ENCODE measurements at regions not wholly inside any gene's neighbourhood (a gene's known extent, or its start where the extent isn't known, plus 50 kb on each side); places are given as distances from the start of the nearest gene placed in this dataset.
A peak's percentile ranks its signal among the peaks of the same experiment; 100 is the strongest.
"Not testable (repeated sequence)": the region's sequence is repeated elsewhere in the genome, so short reads cannot be mapped to it uniquely, and the experiment has no call there.

GRCh38 chr11:96486890-96487611 is 97.2 kb downstream of the JRKL start:
- no peaks in the 10 kb centered on the region for H3K9me3 Mint-ChIP-seq
- no peaks in the 10 kb centered on the region for H3K36me3 Mint-ChIP-seq
- H3K27ac Mint-ChIP-seq: no peak overlapping the region
- no peak for DNase-seq (ENCODE audit: low spot score in 2 of 2)
- no peak for ATAC-seq

DNA sequence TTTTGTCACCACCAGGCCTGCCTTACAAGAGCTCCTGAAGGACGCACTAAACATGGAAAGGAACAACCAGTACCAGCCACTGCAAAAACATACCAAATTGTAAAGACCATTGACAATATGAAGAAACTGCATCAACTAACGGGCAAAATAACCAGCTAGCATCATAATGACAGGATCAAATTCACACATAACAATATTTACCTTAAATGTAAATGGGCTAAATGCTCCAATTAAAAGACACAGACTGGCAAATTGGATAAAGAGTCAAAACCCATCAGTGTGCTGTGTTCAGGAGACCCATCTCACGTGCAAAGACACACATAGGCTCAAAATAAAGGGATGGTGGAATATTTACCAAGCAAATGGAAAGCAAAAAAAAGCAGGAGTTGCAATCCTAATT is 99.1 kb downstream of the JRKL start:
- DNase-seq (ENCODE audit: low spot score in 2 of 2); H3K36me3 Mint-ChIP-seq; H3K27ac Mint-ChIP-seq: not testable (repeated sequence)

DNA sequence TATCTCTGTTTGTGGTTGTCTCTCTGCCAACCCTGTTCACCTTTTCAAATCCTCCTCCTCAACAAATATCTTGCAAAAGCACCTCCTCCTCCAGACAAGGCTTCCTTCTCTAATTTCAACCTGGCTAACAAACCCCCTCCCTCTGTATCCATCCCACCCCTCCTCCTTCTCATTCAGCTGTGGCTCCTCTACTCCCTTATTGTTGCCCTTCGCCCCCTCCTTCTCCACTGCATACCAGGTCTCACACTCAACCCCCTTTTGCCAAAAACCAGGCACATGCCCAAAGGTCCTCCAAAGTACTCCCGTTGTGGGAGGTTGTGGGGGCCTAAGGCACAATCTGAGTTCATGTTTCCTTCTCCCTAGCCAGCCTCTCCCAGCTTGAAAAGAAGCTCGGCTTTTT is 110.6 kb downstream of the JRKL start:
- no peaks in the 10 kb centered on the region for H3K9me3 Mint-ChIP-seq
- ATAC-seq (no peak), DNase-seq (ENCODE audit: low spot score in 2 of 2) (no peak)
- H3K36me3 Mint-ChIP-seq: no peaks in the 10 kb centered on the region
- no peak overlapping the region for H3K27ac Mint-ChIP-seq

More for the DNA sequence above, 99.1 kb downstream of the JRKL start:
- not testable (repeated sequence) for ATAC-seq, H3K9me3 Mint-ChIP-seq

GRCh38 chr11:96506041-96506440 is 116.2 kb downstream of the JRKL start:
- DNase-seq (ENCODE audit: low spot score in 2 of 2) (no peak), ATAC-seq (no peak)
- H3K27ac Mint-ChIP-seq: no peak overlapping the region
- H3K36me3 Mint-ChIP-seq: no peaks in the 10 kb centered on the region
- no peaks in the 10 kb centered on the region for H3K9me3 Mint-ChIP-seq

GRCh38 chr11:96506953-96507354 is 117.1 kb downstream of the JRKL start:
- Mint-ChIP-seq H3K36me3 (no peaks in the 10 kb centered on the region), H3K9me3 (no peaks in the 10 kb centered on the region), H3K27ac (no peak overlapping the region)
- ATAC-seq: no peak
- DNase-seq (ENCODE audit: low spot score in 2 of 2): no peak

DNA sequence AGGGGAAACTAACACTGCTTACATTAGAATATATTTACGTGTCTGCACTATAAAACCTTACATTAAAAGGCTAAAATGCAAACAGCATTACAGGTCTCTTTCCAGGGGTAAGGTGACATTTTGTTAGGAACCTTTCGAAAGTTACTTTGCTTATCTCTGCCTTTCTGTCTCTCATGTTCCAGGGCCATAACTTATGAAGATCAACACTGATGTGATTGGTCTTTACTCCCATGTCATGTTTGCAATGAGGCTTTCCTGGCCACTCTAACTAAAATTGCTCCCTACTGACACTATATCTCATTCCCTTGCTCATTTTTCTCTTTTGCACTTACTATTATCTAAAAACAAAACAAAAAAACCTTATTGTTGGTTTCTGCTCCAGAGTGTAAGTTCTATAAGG is 119.0 kb downstream of the JRKL start:
- Mint-ChIP-seq H3K36me3 (no peaks in the 10 kb centered on the region), H3K9me3 (no peaks in the 10 kb centered on the region), H3K27ac (no peak overlapping the region)
- ATAC-seq (no peak), DNase-seq (ENCODE audit: low spot score in 2 of 2) (no peak)

GRCh38 chr11:96520939-96521338 is 131.1 kb downstream of the JRKL start:
- DNase-seq (ENCODE audit: low spot score in 2 of 2) (no peak), ATAC-seq (no peak)
- Mint-ChIP-seq H3K36me3 (no peaks in the 10 kb centered on the region), H3K27ac (no peak overlapping the region), H3K9me3 (peaks cover 3 to 5% of the 10 kb centered on the region in 2 donors)

GRCh38 chr11:96523656-96524055 is 133.8 kb downstream of the JRKL start:
- no peak for ATAC-seq
- Mint-ChIP-seq H3K36me3 (peaks cover 0 to 9% of the 10 kb centered on the region in 2 donors), H3K9me3 (peaks cover 7 to 13% of the 10 kb centered on the region in 2 donors), H3K27ac (no peak overlapping the region)
- no peak for DNase-seq (ENCODE audit: low spot score in 2 of 2)

DNA sequence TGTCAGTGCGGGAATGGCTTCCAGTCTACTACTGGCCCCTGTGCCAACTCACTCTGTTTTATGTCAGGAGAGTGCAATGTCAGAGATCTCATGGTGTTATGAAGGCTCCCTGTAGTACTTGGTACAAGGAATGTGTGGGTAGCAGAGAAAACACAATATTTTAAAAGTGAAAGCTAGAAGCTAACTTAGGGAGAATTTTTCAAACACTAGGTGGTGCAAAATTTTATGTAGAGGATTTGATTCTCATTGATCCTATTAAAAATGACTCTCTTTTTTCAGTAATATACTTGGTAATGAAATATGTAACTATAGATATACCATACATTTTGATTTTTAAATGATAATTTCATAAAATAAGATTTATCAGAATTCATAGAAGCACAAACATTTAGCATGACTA is 134.7 kb downstream of the JRKL start:
- Mint-ChIP-seq H3K36me3 (peaks cover 0 to 18% of the 10 kb centered on the region in 2 donors), H3K27ac (no peak overlapping the region), H3K9me3 (peaks cover 13 to 15% of the 10 kb centered on the region in 2 donors)
- DNase-seq (ENCODE audit: low spot score in 2 of 2): no peak
- no peak for ATAC-seq

- Mint-ChIP-seq H3K36me3 (peaks cover 0 to 19% of the 10 kb centered on the region in 2 donors), H3K9me3 (peaks cover 14 to 28% of the 10 kb centered on the region in 2 donors), H3K27ac (no peak overlapping the region)
- ATAC-seq (no peak), DNase-seq (ENCODE audit: low spot score in 2 of 2) (no peak)
Observed at GRCh38 chr11:96530473-96530872, 140.7 kb downstream of the JRKL start.

DNA sequence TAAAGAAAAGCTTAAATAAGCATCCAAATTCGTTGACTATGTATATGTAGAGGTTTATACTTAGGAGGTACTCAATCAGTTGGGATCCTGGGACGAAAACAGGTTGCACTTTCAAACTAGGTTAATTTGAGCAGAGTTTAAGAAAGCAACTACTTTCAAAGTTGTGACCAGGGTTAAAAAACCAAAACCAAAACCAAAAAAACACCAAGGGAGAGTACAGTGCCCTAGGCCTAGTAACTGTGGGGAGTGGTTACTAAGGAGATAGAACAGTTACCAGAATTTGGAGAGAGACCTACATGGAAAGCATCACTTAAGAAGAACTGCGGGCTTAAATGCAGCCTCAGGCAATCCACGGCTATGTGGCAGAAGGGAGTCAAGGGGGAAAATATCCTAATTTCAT is 148.3 kb downstream of the JRKL start:
- Mint-ChIP-seq H3K27ac (no peak overlapping the region), H3K9me3 (no peaks in the 10 kb centered on the region), H3K36me3 (no peaks in the 10 kb centered on the region)
- DNase-seq (ENCODE audit: low spot score in 2 of 2): no peak
- no peak for ATAC-seq

DNA sequence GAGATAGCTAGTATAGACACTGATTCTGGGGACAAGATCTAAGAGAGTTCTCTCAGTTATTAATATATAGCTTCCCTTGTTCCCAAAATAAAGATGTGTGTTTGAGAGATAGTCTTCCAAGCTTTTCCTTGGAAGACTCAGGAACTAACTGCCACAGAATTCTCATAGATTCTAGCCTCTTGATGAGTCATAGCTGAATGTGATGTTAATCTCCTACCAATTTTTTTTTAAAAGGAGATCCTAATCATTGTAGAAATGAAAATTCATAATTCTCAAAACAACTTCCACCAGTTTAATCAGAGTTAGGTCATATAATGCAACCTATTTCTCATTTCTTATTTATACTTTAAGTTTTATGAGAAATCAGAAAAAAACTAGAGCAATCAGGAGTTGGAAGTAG is 148.8 kb downstream of the JRKL start:
- no peak for DNase-seq (ENCODE audit: low spot score in 2 of 2)
- H3K9me3 Mint-ChIP-seq: no peaks in the 10 kb centered on the region
- no peak for ATAC-seq
- no peak overlapping the region for H3K27ac Mint-ChIP-seq
- H3K36me3 Mint-ChIP-seq: no peaks in the 10 kb centered on the region

DNA sequence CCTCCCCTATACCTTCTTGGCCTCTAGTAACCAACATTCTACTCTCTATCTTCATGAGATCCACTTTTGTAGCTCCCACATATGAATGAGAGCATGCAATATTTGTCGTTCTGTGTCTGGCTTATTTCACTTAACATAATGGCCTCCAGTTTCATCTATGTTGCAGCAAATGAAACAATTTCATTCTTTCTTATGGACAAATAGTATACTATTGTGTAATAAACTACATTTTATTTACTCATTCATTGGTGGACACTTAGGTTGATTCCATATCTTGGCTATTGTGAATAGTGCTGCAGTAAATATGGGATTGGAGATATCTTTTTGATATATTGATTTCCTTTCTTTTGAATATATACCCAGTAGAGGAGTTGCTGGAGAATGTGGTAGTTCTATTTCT is 151.1 kb downstream of the JRKL start:
- no peaks in the 10 kb centered on the region for H3K36me3 Mint-ChIP-seq
- ATAC-seq (no peak), DNase-seq (ENCODE audit: low spot score in 2 of 2) (no peak)
- no peaks in the 10 kb centered on the region for H3K9me3 Mint-ChIP-seq
- H3K27ac Mint-ChIP-seq: no peak overlapping the region

- Mint-ChIP-seq H3K9me3 (peaks cover 0 to 4% of the 10 kb centered on the region in 2 donors), H3K36me3 (no peaks in the 10 kb centered on the region), H3K27ac (no peak overlapping the region)
- ATAC-seq: no peak
- no peak for DNase-seq (ENCODE audit: low spot score in 2 of 2)
Observed at GRCh38 chr11:96543177-96543576, 153.4 kb downstream of the JRKL start.

DNA sequence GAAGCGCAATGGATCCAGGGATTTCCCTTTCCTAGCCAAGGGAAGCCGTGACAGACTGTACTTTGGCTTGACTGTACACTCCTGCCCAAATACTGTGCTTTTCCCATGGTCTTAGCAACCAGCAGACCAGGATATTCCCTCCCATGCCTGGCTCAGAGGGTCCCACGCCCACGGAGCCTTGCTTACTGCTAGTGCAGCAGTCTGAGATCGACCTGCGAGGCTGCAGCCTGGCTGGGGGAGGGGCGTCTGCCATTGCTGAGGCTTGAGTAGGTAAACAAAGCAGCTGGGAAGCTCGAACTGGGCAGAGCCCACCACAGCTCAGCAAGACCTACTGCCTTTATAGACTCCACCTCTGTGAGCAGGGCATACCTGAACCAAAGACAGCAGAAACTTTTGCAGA is 155.4 kb downstream of the JRKL start:
- not testable (repeated sequence) for H3K27ac Mint-ChIP-seq; DNase-seq (ENCODE audit: low spot score in 2 of 2); H3K36me3 Mint-ChIP-seq; ATAC-seq; H3K9me3 Mint-ChIP-seq

- no peak for ATAC-seq
- Mint-ChIP-seq H3K9me3 (peaks cover 0 to 2% of the 10 kb centered on the region in 2 donors), H3K27ac (no peak overlapping the region), H3K36me3 (no peaks in the 10 kb centered on the region)
- no peak for DNase-seq (ENCODE audit: low spot score in 2 of 2)
Observed at GRCh38 chr11:96551136-96551535, 161.3 kb downstream of the JRKL start.

DNA sequence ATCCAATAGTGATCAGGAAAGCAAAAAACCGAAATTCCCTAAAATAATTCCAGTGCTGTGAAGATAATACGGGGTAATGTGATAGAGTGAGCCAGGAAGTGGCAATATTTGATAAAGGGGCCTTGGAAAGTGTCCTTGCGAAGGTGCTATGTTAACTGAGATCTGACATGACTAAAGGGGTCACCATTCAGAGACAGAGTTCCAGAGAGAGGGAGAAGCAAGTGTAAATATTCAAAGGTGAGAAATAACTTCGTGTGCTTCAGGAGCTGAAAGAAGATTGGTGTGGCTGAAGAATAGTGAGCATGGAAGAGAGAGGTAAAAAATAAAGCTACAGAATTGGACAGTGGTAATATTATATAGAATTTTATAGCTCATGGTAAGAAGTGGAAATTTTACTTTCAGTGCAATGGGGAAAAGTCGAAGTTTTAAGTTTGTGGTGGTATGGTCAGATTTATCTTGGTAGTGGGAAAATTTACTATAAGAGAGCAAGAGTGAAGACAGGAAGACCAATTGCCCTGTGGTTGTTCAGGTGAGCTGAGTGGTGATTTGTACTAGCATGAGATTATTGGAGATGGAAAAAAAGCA is 164.5 kb downstream of the JRKL start:
- ATAC-seq (peak; percentile 44 to 85), DNase-seq (ENCODE audit: low spot score in 2 of 2) (no peak)
- no peaks in the 10 kb centered on the region for H3K9me3 Mint-ChIP-seq
- no peak overlapping the region for H3K27ac Mint-ChIP-seq
- H3K36me3 Mint-ChIP-seq: no peaks in the 10 kb centered on the region

DNA sequence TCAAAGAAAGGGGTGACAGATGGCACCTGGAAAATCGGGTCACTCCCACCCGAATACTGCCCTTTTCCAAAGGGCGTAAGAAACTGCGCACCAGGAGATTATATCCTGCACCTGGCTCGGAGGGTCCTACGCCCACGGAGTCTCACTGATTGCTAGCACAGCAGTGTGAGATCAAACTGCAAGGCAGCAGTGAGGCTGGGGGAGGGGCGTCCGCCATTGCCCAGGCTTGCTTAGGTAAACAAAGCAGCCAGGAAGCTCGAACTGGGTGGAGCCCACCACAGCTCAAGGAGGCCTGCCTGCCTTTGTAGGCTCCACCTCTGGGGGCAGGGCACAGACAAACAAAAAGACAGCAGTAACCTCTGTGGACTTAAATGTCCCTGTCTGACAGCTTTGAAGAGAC is 166.0 kb downstream of the JRKL start:
- not testable (repeated sequence) for DNase-seq (ENCODE audit: low spot score in 2 of 2); H3K27ac Mint-ChIP-seq; H3K9me3 Mint-ChIP-seq; H3K36me3 Mint-ChIP-seq; ATAC-seq
